22Rv1 (cell line): ENCODE measurements at regions not wholly inside any gene's neighbourhood (a gene's known extent, or its start where the extent isn't known, plus 50 kb on each side); places are given as distances from the start of the nearest gene placed in this dataset.

ENCODE experiments used
- ZFX ChIP-seq: fragments of 450-650 bp; IDR thresholded peaks from 2 replicates; pipeline ENCODE4 v1.6.1; 2017; ENCODE audit warnings: antibody characterized with exemption, borderline replicate concordance
- TF ChIP-seq, protein P1 (sequence below): fragments of 450-650 bp; IDR thresholded peaks from 2 replicates; pipeline ENCODE4 v1.5.1; 2017; ENCODE audit warnings: mild to moderate bottlenecking

- TF ChIP-seq, protein P1, sequence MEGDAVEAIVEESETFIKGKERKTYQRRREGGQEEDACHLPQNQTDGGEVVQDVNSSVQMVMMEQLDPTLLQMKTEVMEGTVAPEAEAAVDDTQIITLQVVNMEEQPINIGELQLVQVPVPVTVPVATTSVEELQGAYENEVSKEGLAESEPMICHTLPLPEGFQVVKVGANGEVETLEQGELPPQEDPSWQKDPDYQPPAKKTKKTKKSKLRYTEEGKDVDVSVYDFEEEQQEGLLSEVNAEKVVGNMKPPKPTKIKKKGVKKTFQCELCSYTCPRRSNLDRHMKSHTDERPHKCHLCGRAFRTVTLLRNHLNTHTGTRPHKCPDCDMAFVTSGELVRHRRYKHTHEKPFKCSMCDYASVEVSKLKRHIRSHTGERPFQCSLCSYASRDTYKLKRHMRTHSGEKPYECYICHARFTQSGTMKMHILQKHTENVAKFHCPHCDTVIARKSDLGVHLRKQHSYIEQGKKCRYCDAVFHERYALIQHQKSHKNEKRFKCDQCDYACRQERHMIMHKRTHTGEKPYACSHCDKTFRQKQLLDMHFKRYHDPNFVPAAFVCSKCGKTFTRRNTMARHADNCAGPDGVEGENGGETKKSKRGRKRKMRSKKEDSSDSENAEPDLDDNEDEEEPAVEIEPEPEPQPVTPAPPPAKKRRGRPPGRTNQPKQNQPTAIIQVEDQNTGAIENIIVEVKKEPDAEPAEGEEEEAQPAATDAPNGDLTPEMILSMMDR, result no peak
- no peak for TF ChIP-seq ZFX
Measured at GRCh38 chr10:120387326-120387725, 69.7 kb upstream of the PLPP4 start.
